T-helper 2 cell treated with Interferon-gamma antibody and Interleukin-4, amounts not matched to agents 5 μg/mL and 100 μg/mL, for 36 hours (primary cell): ENCODE measurements at regions not wholly inside any gene's neighbourhood (a gene's known extent, or its start where the extent isn't known, plus 50 kb on each side); places are given as distances from the start of the nearest gene placed in this dataset.
A peak's percentile ranks its signal among the peaks of the same experiment; 100 is the strongest.
"Not testable (repeated sequence)": the region's sequence is repeated elsewhere in the genome, so short reads cannot be mapped to it uniquely, and the experiment has no call there.

Source experiments
- DNase-seq: peaks from one replicate; pipeline ENCODE4 v3.0.0; 2021; ENCODE audit warnings: low spot score
- H3K27ac Mint-ChIP-seq: one replicate; pipeline ENCODE4 v1.8.0; 2021; ENCODE audit warnings: mild to moderate bottlenecking, mixed read lengths
- H3K27me3 Mint-ChIP-seq: one replicate; pipeline ENCODE4 v1.8.0; 2021; ENCODE audit warnings: low read depth, mixed read lengths
- H3K36me3 Mint-ChIP-seq: one replicate; pipeline ENCODE4 v1.8.0; 2021; ENCODE audit warnings: low read depth, mixed read lengths
- H3K4me1 Mint-ChIP-seq: one replicate; pipeline ENCODE4 v1.8.0; 2021; ENCODE audit warnings: low read depth, mixed read lengths
- H3K4me3 Mint-ChIP-seq: one replicate; pipeline ENCODE4 v1.8.0; 2022; ENCODE audit warnings: mild to moderate bottlenecking, moderate library complexity, mixed read lengths
- H3K9me3 Mint-ChIP-seq: one replicate; pipeline ENCODE4 v1.8.0; 2021; ENCODE audit warnings: mixed read lengths

GRCh38 chr3:187809612-187809991, 64.3 kb upstream of the BCL6 start:
- H3K4me3 Mint-ChIP-seq = no peak overlapping the region
- peaks cover 39% of the 10 kb centered on the region for H3K4me1 Mint-ChIP-seq
- no peaks in the 10 kb centered on the region for H3K9me3 Mint-ChIP-seq
- H3K36me3 Mint-ChIP-seq = peaks cover 13% of the 10 kb centered on the region
- DNase-seq = no peak
- H3K27me3 Mint-ChIP-seq = peaks cover 2% of the 10 kb centered on the region
- no peak overlapping the region for H3K27ac Mint-ChIP-seq

- no peaks in the 10 kb centered on the region for H3K9me3 Mint-ChIP-seq
- no peak overlapping the region for H3K27ac Mint-ChIP-seq
- H3K27me3 Mint-ChIP-seq = peaks cover 2% of the 10 kb centered on the region
- H3K36me3 Mint-ChIP-seq = peaks cover 13% of the 10 kb centered on the region
- peaks cover 35% of the 10 kb centered on the region for H3K4me1 Mint-ChIP-seq
- H3K4me3 Mint-ChIP-seq = no peak overlapping the region
- no peak for DNase-seq
Observed at GRCh38 chr3:187810021-187810446, 64.8 kb upstream of the BCL6 start.

GRCh38 chr3:187811585-187812250, 66.5 kb upstream of the BCL6 start:
- Mint-ChIP-seq H3K9me3 (no peaks in the 10 kb centered on the region), H3K27me3 (peaks cover 2% of the 10 kb centered on the region), H3K4me1 (peaks cover 28% of the 10 kb centered on the region), H3K27ac (no peak overlapping the region), H3K4me3 (no peak overlapping the region), H3K36me3 (peaks cover 6% of the 10 kb centered on the region)
- DNase-seq = no peak

- peaks cover 2% of the 10 kb centered on the region for H3K36me3 Mint-ChIP-seq
- H3K27ac Mint-ChIP-seq = no peak overlapping the region
- H3K4me3 Mint-ChIP-seq = no peak overlapping the region
- peaks cover 2% of the 10 kb centered on the region for H3K27me3 Mint-ChIP-seq
- H3K9me3 Mint-ChIP-seq = peaks cover 5% of the 10 kb centered on the region
- H3K4me1 Mint-ChIP-seq = peaks cover 20% of the 10 kb centered on the region
- DNase-seq = no peak
Observed at GRCh38 chr3:187812496-187812895, 67.2 kb upstream of the BCL6 start.

GRCh38 chr3:187813198-187813597, 67.9 kb upstream of the BCL6 start:
- no peak overlapping the region for H3K4me3 Mint-ChIP-seq
- DNase-seq = no peak
- peaks cover 20% of the 10 kb centered on the region for H3K4me1 Mint-ChIP-seq
- peaks cover 9% of the 10 kb centered on the region for H3K9me3 Mint-ChIP-seq
- peaks cover 2% of the 10 kb centered on the region for H3K27me3 Mint-ChIP-seq
- peaks cover 4% of the 10 kb centered on the region for H3K36me3 Mint-ChIP-seq
- no peak overlapping the region for H3K27ac Mint-ChIP-seq

GRCh38 chr3:187817766-187818165, 72.5 kb upstream of the BCL6 start:
- not testable (repeated sequence) for H3K4me3 Mint-ChIP-seq, H3K36me3 Mint-ChIP-seq, H3K27me3 Mint-ChIP-seq, H3K27ac Mint-ChIP-seq, DNase-seq
- Mint-ChIP-seq H3K9me3 (peaks cover 16% of the 10 kb centered on the region), H3K4me1 (peaks cover 17% of the 10 kb centered on the region)

GRCh38 chr3:187821616-187822317, 76.5 kb upstream of the BCL6 start:
- Mint-ChIP-seq H3K4me3 (no peak overlapping the region), H3K27ac (peak overlapping the region; percentile 38)

GRCh38 chr3:187822402-187822801, 77.1 kb upstream of the BCL6 start:
- H3K4me3 Mint-ChIP-seq = peak overlapping the region; percentile 19
- H3K27me3 Mint-ChIP-seq = no peaks in the 10 kb centered on the region
- peaks cover 16% of the 10 kb centered on the region for H3K9me3 Mint-ChIP-seq
- H3K4me1 Mint-ChIP-seq = peaks cover 22% of the 10 kb centered on the region
- DNase-seq = no peak
- H3K27ac Mint-ChIP-seq = peak overlapping the region; percentile 78
- peaks cover 10% of the 10 kb centered on the region for H3K36me3 Mint-ChIP-seq

More at GRCh38 chr3:187821616-187822317, 76.5 kb upstream of the BCL6 start:
- Mint-ChIP-seq H3K27me3 (no peaks in the 10 kb centered on the region), H3K9me3 (peaks cover 20% of the 10 kb centered on the region), H3K36me3 (peaks cover 10% of the 10 kb centered on the region), H3K4me1 (peaks cover 22% of the 10 kb centered on the region)
- DNase-seq = no peak

GRCh38 chr3:187823746-187824145, 78.5 kb upstream of the BCL6 start:
- Mint-ChIP-seq H3K27me3 (no peaks in the 10 kb centered on the region), H3K4me3 (no peak overlapping the region), H3K27ac (no peak overlapping the region), H3K4me1 (peaks cover 26% of the 10 kb centered on the region), H3K9me3 (peaks cover 8% of the 10 kb centered on the region), H3K36me3 (peaks cover 8% of the 10 kb centered on the region)
- DNase-seq = no peak

GRCh38 chr3:187827723-187828122, 82.5 kb upstream of the BCL6 start:
- DNase-seq = no peak
- H3K36me3 Mint-ChIP-seq = peaks cover 3% of the 10 kb centered on the region
- no peak overlapping the region for H3K27ac Mint-ChIP-seq
- no peak overlapping the region for H3K4me3 Mint-ChIP-seq
- H3K27me3 Mint-ChIP-seq = no peaks in the 10 kb centered on the region
- H3K9me3 Mint-ChIP-seq = peaks cover 5% of the 10 kb centered on the region
- H3K4me1 Mint-ChIP-seq = peaks cover 34% of the 10 kb centered on the region

GRCh38 chr3:187828579-187829452, 83.5 kb upstream of the BCL6 start:
- Mint-ChIP-seq H3K4me3 (no peak overlapping the region), H3K4me1 (peaks cover 30% of the 10 kb centered on the region), H3K27ac (no peak overlapping the region), H3K9me3 (no peaks in the 10 kb centered on the region), H3K36me3 (no peaks in the 10 kb centered on the region), H3K27me3 (no peaks in the 10 kb centered on the region)
- no peak for DNase-seq

GRCh38 chr3:187830181-187830580, 84.9 kb upstream of the BCL6 start:
- no peaks in the 10 kb centered on the region for H3K27me3 Mint-ChIP-seq
- H3K4me3 Mint-ChIP-seq = no peak overlapping the region
- H3K36me3 Mint-ChIP-seq = peaks cover 5% of the 10 kb centered on the region
- H3K4me1 Mint-ChIP-seq = peaks cover 34% of the 10 kb centered on the region
- DNase-seq = no peak
- peaks cover 12% of the 10 kb centered on the region for H3K9me3 Mint-ChIP-seq
- H3K27ac Mint-ChIP-seq = no peak overlapping the region

- H3K4me1 Mint-ChIP-seq = peaks cover 32% of the 10 kb centered on the region
- H3K27ac Mint-ChIP-seq = no peak overlapping the region
- peaks cover 17% of the 10 kb centered on the region for H3K9me3 Mint-ChIP-seq
- no peak overlapping the region for H3K4me3 Mint-ChIP-seq
- DNase-seq = no peak
- peaks cover 5% of the 10 kb centered on the region for H3K36me3 Mint-ChIP-seq
- H3K27me3 Mint-ChIP-seq = no peaks in the 10 kb centered on the region
Observed at GRCh38 chr3:187831125-187832051, 86.1 kb upstream of the BCL6 start.
